ENCODE measurements at regions not wholly inside any gene's neighbourhood (a gene's known extent, or its start where the extent isn't known, plus 50 kb on each side); places are given as distances from the start of the nearest gene placed in this dataset.

- H3K4me3 ChIP-seq (ENCODE audit: low read length in 3 of 3), result no peak overlapping the region
- no peaks in the 10 kb centered on the region for H3K27me3 ChIP-seq (ENCODE audit: control insufficient read depth, insufficient read depth, low read length)
- TF ChIP-seq CTCF (IDR thresholded peaks at IDR 0.05; ENCODE audit: borderline replicate concordance, extremely low read depth, insufficient read depth), result no peak
- no peaks in the 10 kb centered on the region for H3K9me3 ChIP-seq (ENCODE audit: control insufficient read depth in 2 of 3, insufficient read depth in 1 of 3, low read length in 3 of 3)
- H3K9ac ChIP-seq (ENCODE audit: low read length in 3 of 3), result no peak overlapping the region
- no peak overlapping the region for H3K27ac ChIP-seq (ENCODE audit: low read depth in 2 of 2, low read length in 2 of 2)
- DNase-seq (no peak), FAIRE-seq (no peak)
- no peaks in the 10 kb centered on the region for H3K36me3 ChIP-seq (ENCODE audit: control insufficient read depth in 2 of 3, insufficient read depth in 3 of 3, low read length in 3 of 3)
- H3K4me1 ChIP-seq (ENCODE audit: control insufficient read depth in 2 of 3, insufficient read depth in 2 of 3, low read depth in 1 of 3, low read length in 3 of 3), result peaks cover 0 to 8% (median 3%) of the 10 kb centered on the region in 3 donors
- intact Hi-C loops (cut with DNase I), result no loop called here
Measured at GRCh38 chr1:184158896-184159681, 107.6 kb downstream of the TSEN15 start.

GRCh38 chr1:184160236-184160635, 108.7 kb downstream of the TSEN15 start:
- intact Hi-C loops (cut with DNase I), result no loop called here
- H3K9me3 ChIP-seq (ENCODE audit: control insufficient read depth in 2 of 3, insufficient read depth in 1 of 3, low read length in 3 of 3), result no peaks in the 10 kb centered on the region
- DNase-seq (no peak), FAIRE-seq (no peak)
- H3K4me3 ChIP-seq (ENCODE audit: low read length in 3 of 3), result no peak overlapping the region
- no peak overlapping the region for H3K9ac ChIP-seq (ENCODE audit: low read length in 3 of 3)
- no peak overlapping the region for H3K27ac ChIP-seq (ENCODE audit: low read depth in 2 of 2, low read length in 2 of 2)
- peaks cover 0 to 7% (median 0%) of the 10 kb centered on the region in 3 donors for H3K4me1 ChIP-seq (ENCODE audit: control insufficient read depth in 2 of 3, insufficient read depth in 2 of 3, low read depth in 1 of 3, low read length in 3 of 3)
- no peaks in the 10 kb centered on the region for H3K36me3 ChIP-seq (ENCODE audit: control insufficient read depth in 2 of 3, insufficient read depth in 3 of 3, low read length in 3 of 3)
- TF ChIP-seq CTCF (IDR thresholded peaks at IDR 0.05; ENCODE audit: borderline replicate concordance, extremely low read depth, insufficient read depth), result no peak
- H3K27me3 ChIP-seq (ENCODE audit: control insufficient read depth, insufficient read depth, low read length), result no peaks in the 10 kb centered on the region

- Histone ChIP-seq H3K9ac (ENCODE audit: low read length in 3 of 3) (no peak overlapping the region), H3K4me3 (ENCODE audit: low read length in 3 of 3) (no peak overlapping the region), H3K27ac (ENCODE audit: low read depth in 2 of 2, low read length in 2 of 2) (no peak overlapping the region), H3K27me3 (ENCODE audit: control insufficient read depth, insufficient read depth, low read length) (no peaks in the 10 kb centered on the region), H3K4me1 (ENCODE audit: control insufficient read depth in 2 of 3, insufficient read depth in 2 of 3, low read depth in 1 of 3, low read length in 3 of 3) (peaks cover 0 to 7% (median 0%) of the 10 kb centered on the region in 3 donors), H3K9me3 (ENCODE audit: control insufficient read depth in 2 of 3, insufficient read depth in 1 of 3, low read length in 3 of 3) (no peaks in the 10 kb centered on the region), H3K36me3 (ENCODE audit: control insufficient read depth in 2 of 3, insufficient read depth in 3 of 3, low read length in 3 of 3) (no peaks in the 10 kb centered on the region)
- FAIRE-seq (no peak), DNase-seq (no peak)
- TF ChIP-seq CTCF (IDR thresholded peaks at IDR 0.05; ENCODE audit: borderline replicate concordance, extremely low read depth, insufficient read depth), result no peak
- intact Hi-C loops (cut with DNase I), result no loop called here
Measured at GRCh38 chr1:184161071-184161698, 109.7 kb downstream of the TSEN15 start.

Data from kidney (tissue), 13 donors.